Islet precursor cell (in vitro differentiated cells): ENCODE measurements at regions not wholly inside any gene's neighbourhood (a gene's known extent, or its start where the extent isn't known, plus 50 kb on each side); places are given as distances from the start of the nearest gene placed in this dataset.

ENCODE experiments used
- DNase-seq: peaks from one replicate; pipeline ENCODE4 v3.0.0-alpha.2; 2018

- DNase-seq, result no peak
Measured at GRCh38 chr9:108012886-108013665, 523.5 kb upstream of the KLF4 start.

GRCh38 chr9:108012405-108012804 lies 522.8 kb upstream of the KLF4 start:
- no peak for DNase-seq

DNA sequence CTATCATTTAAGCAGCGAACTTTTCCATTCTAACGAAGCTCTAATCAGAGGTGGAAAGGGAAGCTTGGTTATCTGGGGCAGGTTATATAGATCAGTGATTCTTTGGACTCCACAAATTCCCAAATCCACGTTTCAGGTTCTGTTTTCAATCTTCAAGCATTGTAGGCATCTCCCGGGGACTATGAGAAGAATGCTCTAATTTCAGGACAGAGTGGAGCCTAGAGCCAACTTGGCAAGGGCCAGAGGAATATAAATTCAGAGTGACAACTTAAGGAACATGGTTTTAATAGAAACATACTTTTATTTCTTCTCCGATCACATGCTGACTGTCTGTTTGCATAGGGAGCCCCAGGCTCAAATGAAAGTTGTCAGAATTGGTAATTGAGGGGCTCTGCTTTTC lies 514.0 kb upstream of the KLF4 start:
- no peak for DNase-seq

GRCh38 chr9:108002371-108002956 lies 512.9 kb upstream of the KLF4 start:
- DNase-seq, result peak; percentile 62

DNA sequence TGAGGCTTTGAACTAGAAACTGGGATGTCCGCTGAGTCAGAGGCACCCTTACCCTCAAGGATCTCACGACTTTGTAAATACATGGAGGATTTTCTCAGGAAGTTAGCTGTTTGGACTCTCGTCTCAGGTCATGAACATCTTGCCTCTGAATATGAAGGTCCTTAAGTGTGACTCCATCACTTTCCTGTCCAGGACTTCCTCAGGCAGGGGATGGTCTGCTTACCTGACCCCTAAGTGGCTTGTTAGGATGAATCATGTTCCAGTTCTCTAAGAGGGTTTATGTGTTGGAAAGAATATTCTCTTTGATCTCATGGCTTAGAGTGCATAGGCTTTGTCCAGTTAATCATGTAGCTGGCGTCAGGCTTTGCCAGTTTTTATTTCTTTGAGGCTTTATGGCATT lies 511.7 kb upstream of the KLF4 start:
- peak; percentile 56 for DNase-seq

- DNase-seq, result peak; percentile 51
Measured at GRCh38 chr9:107999890-108000289, 510.3 kb upstream of the KLF4 start.

DNA sequence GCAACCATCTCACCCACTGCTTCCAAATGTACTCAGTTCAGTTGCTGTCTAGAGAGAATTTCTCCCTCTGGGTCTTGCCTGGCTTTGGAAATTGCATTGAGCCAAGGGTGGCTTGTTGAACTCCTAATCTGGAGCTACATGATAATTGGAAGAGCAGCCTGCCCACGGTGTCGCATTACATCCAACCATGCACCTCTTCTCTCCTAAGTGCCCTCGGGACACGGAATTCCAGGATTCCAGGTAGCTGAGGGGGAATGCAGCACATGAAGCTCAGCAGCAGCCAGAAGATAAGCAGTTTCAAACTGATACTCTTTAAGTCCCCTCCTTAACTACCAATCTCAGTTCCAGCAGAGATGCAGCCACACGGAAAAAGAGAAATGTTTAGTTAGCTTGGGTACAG lies 509.4 kb upstream of the KLF4 start:
- peak; percentile 94 for DNase-seq

DNA sequence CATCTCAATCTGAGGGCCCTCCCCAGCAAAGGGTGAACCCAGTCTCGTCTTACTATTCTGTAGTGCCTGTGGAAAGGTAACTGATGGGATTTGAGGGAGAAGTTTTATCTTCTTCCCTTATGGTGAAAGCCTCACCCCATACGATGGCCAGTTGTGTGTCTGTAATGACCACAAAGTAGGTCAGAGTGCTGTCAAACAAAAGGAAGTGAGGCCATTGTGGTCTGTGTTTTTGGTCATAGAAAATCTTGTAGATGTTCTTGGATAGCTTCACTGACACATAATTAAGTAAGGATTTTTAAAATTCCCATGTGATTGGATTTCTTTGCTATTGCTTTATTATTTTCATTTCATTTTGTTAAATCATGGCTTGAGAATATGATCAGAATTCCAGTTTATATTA lies 505.1 kb upstream of the KLF4 start:
- DNase-seq, result no peak

GRCh38 chr9:107992271-107992670 lies 502.7 kb upstream of the KLF4 start:
- no peak for DNase-seq

DNA sequence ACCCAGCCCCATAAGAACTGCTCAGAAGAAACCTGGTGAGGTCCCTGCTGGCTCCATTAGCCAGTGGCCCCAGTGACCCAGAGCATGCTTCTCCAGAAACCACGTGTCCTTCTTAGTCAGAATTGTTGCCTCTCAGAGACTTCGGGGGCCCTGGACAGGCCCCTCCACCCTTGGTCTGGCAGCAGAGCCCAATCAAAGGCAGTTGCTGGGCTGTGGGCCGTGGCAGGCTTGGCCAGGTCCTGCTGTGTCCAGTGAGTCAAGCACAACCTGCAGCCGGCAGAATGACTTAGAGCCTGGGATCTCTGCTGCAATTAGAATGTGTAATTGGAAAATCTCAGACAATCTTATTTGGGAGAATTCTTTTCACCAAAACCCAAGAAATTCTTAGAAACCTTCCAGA lies 502.0 kb upstream of the KLF4 start:
- DNase-seq, result no peak

DNA sequence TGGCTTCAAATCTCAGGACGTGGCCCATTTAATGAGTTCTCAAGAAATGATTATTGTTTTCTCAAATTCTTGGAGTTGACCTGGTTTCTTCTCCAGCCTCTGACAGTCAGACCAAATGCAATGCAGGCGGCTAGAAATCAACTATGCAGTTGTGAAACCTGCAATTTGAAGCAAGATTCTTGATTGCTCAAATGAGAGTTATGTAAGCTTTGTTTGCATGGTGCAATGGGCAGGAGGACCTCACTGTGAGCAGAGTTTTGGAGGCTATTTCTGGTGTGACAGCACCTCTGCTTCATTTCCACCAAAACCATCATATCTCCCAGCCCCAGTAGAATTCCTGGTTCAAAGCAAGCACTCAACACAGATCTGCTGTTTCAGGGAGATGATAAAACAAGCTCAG lies 500.0 kb upstream of the KLF4 start:
- no peak for DNase-seq

GRCh38 chr9:107989099-107989498 lies 499.5 kb upstream of the KLF4 start:
- no peak for DNase-seq

DNA sequence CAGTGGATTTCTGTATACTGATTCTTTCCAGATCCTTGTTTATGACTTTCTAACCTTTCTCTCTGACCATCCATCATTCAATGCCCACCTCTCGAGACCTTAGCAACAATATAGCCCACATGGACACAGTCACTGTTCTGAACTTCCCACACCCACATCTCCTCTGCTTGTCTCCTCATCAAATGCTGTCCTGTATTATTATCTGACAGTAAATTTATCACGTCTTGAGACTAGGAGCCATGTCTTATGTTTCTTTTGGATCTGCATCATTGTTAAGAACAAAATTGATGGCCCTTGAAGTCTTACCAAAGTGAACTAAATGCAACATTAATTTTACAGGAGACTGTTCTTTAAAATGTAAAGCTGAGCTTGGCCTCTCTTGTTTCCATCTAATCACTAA lies 495.4 kb upstream of the KLF4 start:
- DNase-seq, result no peak

GRCh38 chr9:107983762-107984161 lies 494.2 kb upstream of the KLF4 start:
- no peak for DNase-seq

DNA sequence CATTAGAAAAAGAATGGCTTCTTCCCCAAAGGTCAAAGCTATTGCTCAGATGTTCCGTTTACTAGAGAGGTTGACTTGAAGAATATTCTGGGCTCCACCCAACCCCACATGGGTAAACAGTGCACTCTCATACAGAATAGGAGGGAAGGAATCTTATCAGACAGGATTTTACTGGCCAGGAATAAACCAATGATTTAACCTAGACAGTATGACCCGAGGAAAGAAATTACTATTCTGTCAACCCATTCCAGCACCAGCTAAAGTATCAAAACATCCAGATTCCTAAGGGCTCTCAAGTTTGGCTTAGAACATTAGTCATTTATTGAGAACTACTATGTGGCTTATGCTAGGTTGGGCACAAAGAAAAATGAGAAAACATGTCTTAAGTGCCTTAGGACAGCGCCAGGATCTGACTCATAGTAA lies 493.6 kb upstream of the KLF4 start:
- no peak for DNase-seq

DNA sequence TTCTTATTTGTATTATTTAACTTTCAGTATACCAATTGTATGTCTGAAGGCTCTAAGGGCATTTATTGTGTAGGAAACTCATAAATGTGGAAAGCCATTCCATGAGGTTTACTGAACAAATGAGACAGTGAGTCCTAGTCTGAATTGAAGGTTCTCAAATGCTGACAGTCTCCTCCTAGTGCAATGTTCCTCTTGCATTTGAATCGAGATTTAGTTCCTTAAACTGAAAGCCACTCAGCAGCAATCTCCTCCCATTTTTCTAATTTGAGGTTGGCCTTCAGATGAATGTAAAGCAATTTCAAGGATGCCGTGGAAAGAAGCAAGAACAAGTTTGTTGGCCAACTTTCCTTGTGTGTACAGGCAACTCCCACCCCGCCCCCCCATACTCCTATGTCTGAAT lies 493.2 kb upstream of the KLF4 start:
- DNase-seq, result no peak

- DNase-seq, result no peak
Measured at GRCh38 chr9:107982001-107982400, 492.4 kb upstream of the KLF4 start.

- DNase-seq, result no peak
Measured at GRCh38 chr9:107980984-107981383, 491.4 kb upstream of the KLF4 start.

DNA sequence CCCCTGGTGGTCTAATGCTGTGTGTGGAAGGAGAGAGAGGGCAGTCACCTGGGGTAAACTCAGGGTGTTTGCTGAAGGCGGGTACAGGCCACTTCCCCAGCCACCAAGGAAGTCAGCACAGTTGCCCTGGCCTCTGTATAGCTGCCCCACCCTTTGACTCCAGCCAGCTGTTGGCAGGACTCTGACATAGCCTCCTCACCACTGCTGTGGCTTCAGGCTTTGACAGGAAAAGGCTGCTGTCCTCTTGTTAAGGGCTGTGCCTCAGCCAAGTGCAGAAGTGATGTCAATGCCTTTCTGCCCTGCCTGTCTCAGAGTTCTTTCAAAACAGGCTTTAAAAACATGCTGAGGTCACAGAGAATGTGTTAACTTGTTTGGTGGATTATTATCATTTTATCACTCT lies 487.2 kb upstream of the KLF4 start:
- no peak for DNase-seq

GRCh38 chr9:107975426-107976010 lies 485.9 kb upstream of the KLF4 start:
- no peak for DNase-seq

- no peak for DNase-seq
Measured at GRCh38 chr9:107973451-107973850, 483.9 kb upstream of the KLF4 start.

- no peak for DNase-seq
Measured at GRCh38 chr9:107972346-107972745, 482.8 kb upstream of the KLF4 start.

DNA sequence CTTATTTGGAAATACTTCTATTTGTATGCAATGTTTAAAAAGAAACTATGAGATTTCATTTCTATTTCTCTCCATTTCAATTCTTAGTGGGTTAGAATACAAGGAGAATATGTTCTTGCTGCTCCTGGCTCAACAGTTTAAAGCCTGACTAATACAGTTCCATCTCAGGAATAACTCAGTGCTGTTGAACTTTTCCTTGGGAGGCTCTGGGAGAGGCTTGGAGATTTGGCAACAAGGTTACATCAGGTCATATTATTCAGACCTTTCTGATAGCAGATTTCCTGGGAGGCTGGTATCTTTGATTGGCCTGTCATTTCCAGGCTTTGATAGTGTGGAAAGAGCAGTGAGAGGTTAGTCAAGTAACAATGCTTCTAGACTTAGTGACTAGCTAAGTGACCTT lies 481.7 kb upstream of the KLF4 start:
- DNase-seq, result no peak

- DNase-seq, result no peak
Measured at GRCh38 chr9:107970726-107971125, 481.2 kb upstream of the KLF4 start.

DNA sequence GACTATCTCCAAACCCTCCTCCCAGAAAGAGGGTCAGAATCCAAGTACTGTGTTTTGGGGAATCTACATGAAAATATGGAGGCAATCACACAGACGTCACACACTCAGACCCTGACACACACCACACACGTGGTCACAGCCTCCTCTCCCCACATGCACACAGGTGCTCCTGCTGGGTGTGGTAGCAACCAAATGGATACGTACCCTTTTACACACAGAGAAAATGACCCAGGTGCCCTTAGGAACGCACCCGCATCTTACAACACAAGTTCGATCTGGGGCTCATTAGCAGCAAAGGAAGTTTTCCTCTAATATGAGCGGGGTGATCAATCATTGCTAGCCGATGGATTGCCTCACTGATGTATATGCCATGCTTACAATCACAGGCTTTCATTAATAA lies 480.2 kb upstream of the KLF4 start:
- DNase-seq, result no peak
